OCI-LY1 (cell line): ENCODE measurements at regions not wholly inside any gene's neighbourhood (a gene's known extent, or its start where the extent isn't known, plus 50 kb on each side); places are given as distances from the start of the nearest gene placed in this dataset.

ENCODE experiments used
- H2AFZ ChIP-seq: fragments of 200-600 bp; sonication (generic), shearing (Covaris generic); 2 replicates; pipeline ENCODE4 v1.6.0; 2014; ENCODE audit warnings: antibody characterized with exemption, mild to moderate bottlenecking, low read length
- H3F3A ChIP-seq: fragments of 200-600 bp; sonication (generic), shearing (Covaris generic); 2 replicates; pipeline ENCODE4 v1.6.0; 2014; ENCODE audit warnings: mild to moderate bottlenecking, antibody characterized with exemption, low read length, moderate library complexity; ENCODE audit not compliant: insufficient read depth
- H3K27ac ChIP-seq: fragments of 200-600 bp; sonication (generic); 2 replicates; pipeline ENCODE4 v1.5.1; 2014; ENCODE audit warnings: low read length, mixed run types, mild to moderate bottlenecking, low read depth; ENCODE audit not compliant: poor library complexity, severe bottlenecking
- H3K27me3 ChIP-seq: fragments of 200-600 bp; sonication (generic); 2 replicates; pipeline ENCODE4 v1.6.0; 2014; ENCODE audit warnings: antibody characterized with exemption, mild to moderate bottlenecking, low read length, moderate library complexity; ENCODE audit not compliant: insufficient read depth
- H3K36me3 ChIP-seq: fragments of 200-600 bp; sonication (generic); 2 replicates; pipeline ENCODE4 v1.6.1; 2014; ENCODE audit warnings: mild to moderate bottlenecking, antibody characterized with exemption, low read length, moderate library complexity, mixed read lengths; ENCODE audit not compliant: insufficient read depth
- H3K4me1 ChIP-seq: fragments of 200-600 bp; sonication (generic); 2 replicates; pipeline ENCODE4 v1.5.1; 2014; ENCODE audit warnings: mild to moderate bottlenecking, low read length, moderate library complexity; ENCODE audit not compliant: insufficient read depth, severe bottlenecking
- H3K4me2 ChIP-seq: fragments of 200-600 bp; sonication (generic), shearing (Covaris generic); 2 replicates; pipeline ENCODE4 v1.6.1; 2014; ENCODE audit warnings: low read length
- H3K4me3 ChIP-seq: fragments of 200-600 bp; sonication (generic); 2 replicates; pipeline ENCODE4 v1.5.1; 2014; ENCODE audit warnings: low read length, low read depth, mild to moderate bottlenecking, mixed read lengths; ENCODE audit not compliant: poor library complexity, severe bottlenecking
- H3K79me2 ChIP-seq: fragments of 200-600 bp; shearing (Covaris generic); 2 replicates; pipeline ENCODE4 v1.6.1; 2016; ENCODE audit warnings: mixed run types, low read length, mixed read lengths; ENCODE audit not compliant: insufficient read depth
- H3K9ac ChIP-seq: fragments of 200-600 bp; sonication (generic), shearing (Covaris generic); 2 replicates; pipeline ENCODE4 v1.6.1; 2014; ENCODE audit warnings: mild to moderate bottlenecking, low read length, mixed read lengths
- H3K9me2 ChIP-seq: fragments of 200-600 bp; sonication (generic), shearing (Covaris generic); 2 replicates; pipeline ENCODE4 v1.6.1; 2014; ENCODE audit warnings: low read depth, mild to moderate bottlenecking, low read length, mixed read lengths
- H3K9me3 ChIP-seq: fragments of 200-600 bp; shearing (Covaris generic); 2 replicates; pipeline ENCODE4 v1.6.1; 2014; ENCODE audit warnings: low read length, mixed read lengths
- H4K20me1 ChIP-seq: fragments of 200-600 bp; sonication (generic), shearing (Covaris generic); 2 replicates; pipeline ENCODE4 v1.6.0; 2016; ENCODE audit warnings: mild to moderate bottlenecking, low read length; ENCODE audit not compliant: insufficient read depth
- EZH2 ChIP-seq: fragments of 200-600 bp; sonication (generic), shearing (Covaris generic); IDR thresholded peaks from 2 replicates; pipeline ENCODE4 v1.8.0; 2017; ENCODE audit warnings: borderline replicate concordance, mixed run types, mild to moderate bottlenecking, antibody characterized with exemption, low read length, moderate library complexity, mixed read lengths
- TF ChIP-seq, protein P1 (sequence below): fragments of 200-600 bp; sonication (generic), shearing (Covaris generic); IDR thresholded peaks from 2 replicates; pipeline ENCODE4 v1.5.1; 2017; ENCODE audit warnings: mild to moderate bottlenecking, antibody characterized with exemption, low read length, moderate library complexity, mixed read lengths

DNA sequence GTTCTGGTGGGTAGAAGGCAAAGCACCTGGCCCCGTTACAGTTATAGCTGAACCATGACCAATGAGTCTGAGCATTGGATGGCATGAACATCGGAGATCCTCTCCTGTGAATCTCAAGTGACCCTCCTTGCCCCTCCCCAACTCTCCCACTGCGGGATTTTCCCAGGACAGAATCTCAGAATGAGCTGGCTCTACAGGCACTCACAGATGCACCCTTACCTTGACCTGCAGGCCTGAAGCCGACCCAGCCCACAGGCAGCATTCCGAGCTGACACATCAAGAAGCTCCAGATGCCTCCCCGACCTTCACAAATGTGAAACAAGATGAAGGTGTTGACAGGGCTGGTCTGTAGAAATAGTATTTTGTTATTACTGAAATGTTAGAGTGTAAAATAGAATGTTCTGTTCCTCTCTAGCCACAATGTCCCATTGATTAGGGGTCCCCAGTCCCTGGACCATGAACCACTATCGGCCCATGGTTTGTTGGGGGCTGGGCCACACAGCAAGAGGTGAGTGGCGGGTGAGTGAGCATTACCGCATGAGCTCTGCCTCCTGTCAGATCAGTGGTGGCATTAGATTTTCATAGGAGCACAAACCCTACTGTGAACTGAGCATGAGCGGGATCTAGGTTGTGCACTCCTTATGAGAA, 263.4 kb downstream of the AUH start:
- Histone ChIP-seq H3K9ac (no peak overlapping the region), H3F3A (no peaks in the 10 kb centered on the region), H3K9me2 (no peaks in the 10 kb centered on the region), H3K36me3 (no peaks in the 10 kb centered on the region), H3K27ac (no peak overlapping the region), H4K20me1 (no peaks in the 10 kb centered on the region), H3K4me1 (no peaks in the 10 kb centered on the region), H3K4me2 (no peak overlapping the region), H3K79me2 (no peaks in the 10 kb centered on the region), H3K4me3 (no peak overlapping the region), H3K9me3 (no peaks in the 10 kb centered on the region), H2AFZ (no peak overlapping the region), H3K27me3 (no peaks in the 10 kb centered on the region)
- TF ChIP-seq, protein P1, sequence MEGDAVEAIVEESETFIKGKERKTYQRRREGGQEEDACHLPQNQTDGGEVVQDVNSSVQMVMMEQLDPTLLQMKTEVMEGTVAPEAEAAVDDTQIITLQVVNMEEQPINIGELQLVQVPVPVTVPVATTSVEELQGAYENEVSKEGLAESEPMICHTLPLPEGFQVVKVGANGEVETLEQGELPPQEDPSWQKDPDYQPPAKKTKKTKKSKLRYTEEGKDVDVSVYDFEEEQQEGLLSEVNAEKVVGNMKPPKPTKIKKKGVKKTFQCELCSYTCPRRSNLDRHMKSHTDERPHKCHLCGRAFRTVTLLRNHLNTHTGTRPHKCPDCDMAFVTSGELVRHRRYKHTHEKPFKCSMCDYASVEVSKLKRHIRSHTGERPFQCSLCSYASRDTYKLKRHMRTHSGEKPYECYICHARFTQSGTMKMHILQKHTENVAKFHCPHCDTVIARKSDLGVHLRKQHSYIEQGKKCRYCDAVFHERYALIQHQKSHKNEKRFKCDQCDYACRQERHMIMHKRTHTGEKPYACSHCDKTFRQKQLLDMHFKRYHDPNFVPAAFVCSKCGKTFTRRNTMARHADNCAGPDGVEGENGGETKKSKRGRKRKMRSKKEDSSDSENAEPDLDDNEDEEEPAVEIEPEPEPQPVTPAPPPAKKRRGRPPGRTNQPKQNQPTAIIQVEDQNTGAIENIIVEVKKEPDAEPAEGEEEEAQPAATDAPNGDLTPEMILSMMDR: no peak
- no peak for TF ChIP-seq EZH2

DNA sequence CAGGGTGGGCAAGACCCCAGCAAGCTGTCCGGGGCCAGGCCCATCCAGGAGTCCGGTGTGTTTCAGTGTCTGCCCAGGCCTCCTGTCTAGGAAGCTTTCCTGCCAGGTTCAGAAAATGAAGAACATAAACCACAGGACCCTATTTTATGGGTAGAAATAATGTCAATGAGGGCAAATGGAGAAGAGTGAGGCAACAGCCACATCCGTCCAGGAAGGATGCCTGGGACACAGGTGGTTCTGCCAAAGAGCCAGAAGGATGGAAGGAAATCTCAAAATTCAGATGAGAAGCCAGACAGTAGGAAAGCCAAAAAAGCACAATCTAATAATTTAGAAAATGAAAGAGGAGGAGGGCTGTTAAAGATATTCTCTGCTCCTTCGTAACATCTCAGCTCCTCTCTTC, 262.3 kb downstream of the AUH start:
- H3K9me3 ChIP-seq: no peaks in the 10 kb centered on the region
- no peaks in the 10 kb centered on the region for H3K36me3 ChIP-seq
- H2AFZ ChIP-seq: no peak overlapping the region
- H3K9me2 ChIP-seq: no peaks in the 10 kb centered on the region
- H4K20me1 ChIP-seq: no peaks in the 10 kb centered on the region
- no peaks in the 10 kb centered on the region for H3K79me2 ChIP-seq
- H3K4me2 ChIP-seq: no peak overlapping the region
- H3K4me3 ChIP-seq: no peak overlapping the region
- no peaks in the 10 kb centered on the region for H3F3A ChIP-seq
- TF ChIP-seq, protein P1: no peak
- TF ChIP-seq EZH2: no peak
- H3K9ac ChIP-seq: no peak overlapping the region
- no peaks in the 10 kb centered on the region for H3K27me3 ChIP-seq
- no peaks in the 10 kb centered on the region for H3K4me1 ChIP-seq
- H3K27ac ChIP-seq: no peak overlapping the region

DNA sequence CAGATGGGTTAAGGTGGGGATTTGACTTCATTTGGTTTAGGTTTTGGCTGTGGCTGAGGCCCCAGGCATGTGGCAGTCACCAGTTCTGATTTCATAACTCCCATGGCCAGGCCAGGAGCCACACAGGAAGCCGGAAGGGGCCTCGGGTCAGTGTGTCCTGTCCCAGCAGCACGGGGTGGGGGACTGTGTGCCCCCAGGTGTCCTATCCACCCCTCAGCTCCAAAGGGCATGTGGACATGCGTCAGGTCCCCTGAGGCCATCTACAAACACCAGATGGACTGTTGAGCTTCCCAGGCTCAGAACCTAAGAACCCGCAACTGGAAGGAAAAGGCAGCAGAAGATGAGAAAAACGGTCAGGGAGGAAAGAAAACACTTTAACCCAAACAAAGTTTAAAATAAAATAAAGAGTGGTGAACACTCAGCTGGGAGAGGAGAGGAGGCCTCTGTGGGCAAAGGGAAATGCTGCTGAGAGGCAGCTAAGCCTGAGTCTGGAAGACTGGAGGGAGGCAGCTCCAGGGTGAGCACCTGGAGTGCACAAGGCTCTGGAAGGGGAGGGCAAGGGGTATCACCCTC, 260.8 kb downstream of the AUH start:
- Histone ChIP-seq H3K4me1 (no peaks in the 10 kb centered on the region), H3K27ac (no peak overlapping the region), H3K4me2 (no peak overlapping the region), H4K20me1 (no peaks in the 10 kb centered on the region), H3K9me3 (no peaks in the 10 kb centered on the region), H2AFZ (no peak overlapping the region), H3F3A (no peaks in the 10 kb centered on the region), H3K79me2 (no peaks in the 10 kb centered on the region), H3K9ac (no peak overlapping the region), H3K27me3 (no peaks in the 10 kb centered on the region), H3K36me3 (no peaks in the 10 kb centered on the region), H3K9me2 (no peaks in the 10 kb centered on the region), H3K4me3 (no peak overlapping the region)
- TF ChIP-seq, protein P1: no peak
